ENCODE measurements at regions not wholly inside any gene's neighbourhood (a gene's known extent, or its start where the extent isn't known, plus 50 kb on each side); places are given as distances from the start of the nearest gene placed in this dataset.

GRCh38 chr6:163954088-163954775 lies 539.7 kb downstream of the QKI start:
- no peak for TF ChIP-seq EP300 (IDR thresholded peaks at IDR 0.05)
- no peak for TF ChIP-seq POLR2AphosphoS5 (IDR thresholded peaks at IDR 0.05)
- no peak for TF ChIP-seq CTCF (IDR thresholded peaks at IDR 0.05)
- no peak for TF ChIP-seq POLR2A (IDR thresholded peaks at IDR 0.05)
- no peak for ATAC-seq
- Histone ChIP-seq H3K27me3 (no peaks in the 10 kb centered on the region), H3K9me3 (no peaks in the 10 kb centered on the region), H3K27ac (no peak overlapping the region), H3K4me3 (no peak overlapping the region), H3K36me3 (no peaks in the 10 kb centered on the region), H3K4me1 (peaks cover 0 to 9% (median 0%) of the 10 kb centered on the region in 3 donors)
- 76 to 81% methylated on average over 5 of the region's 5 CpGs for WGBS, 2 donors (ENCODE audit: low coverage in 1 of 2)

- TF ChIP-seq POLR2AphosphoS5 (IDR thresholded peaks at IDR 0.05) (no peak), CTCF (IDR thresholded peaks at IDR 0.05) (no peak), POLR2A (IDR thresholded peaks at IDR 0.05) (no peak), EP300 (IDR thresholded peaks at IDR 0.05) (no peak)
- no peak for ATAC-seq
- WGBS, 2 donors (ENCODE audit: low coverage in 1 of 2): 67 to 93% methylated on average over 1 to 6 of the region's 6 CpGs
Observed at GRCh38 chr6:163952005-163952404, 537.5 kb downstream of the QKI start.

GRCh38 chr6:163951326-163951725 lies 536.8 kb downstream of the QKI start:
- TF ChIP-seq CTCF (IDR thresholded peaks at IDR 0.05): no peak
- no peak for TF ChIP-seq POLR2A (IDR thresholded peaks at IDR 0.05)
- TF ChIP-seq EP300 (IDR thresholded peaks at IDR 0.05): no peak
- no peak for TF ChIP-seq POLR2AphosphoS5 (IDR thresholded peaks at IDR 0.05)
- ATAC-seq: no peak

More at GRCh38 chr6:163952005-163952404, 537.5 kb downstream of the QKI start:
- no peaks in the 10 kb centered on the region for H3K36me3 ChIP-seq
- H3K9me3 ChIP-seq: no peaks in the 10 kb centered on the region
- no peak overlapping the region for H3K27ac ChIP-seq
- H3K27me3 ChIP-seq: no peaks in the 10 kb centered on the region
- peaks cover 0 to 14% (median 4%) of the 10 kb centered on the region in 3 donors for H3K4me1 ChIP-seq
- no peak overlapping the region for H3K4me3 ChIP-seq

GRCh38 chr6:163950159-163950558 lies 535.6 kb downstream of the QKI start:
- no peak overlapping the region for H3K4me3 ChIP-seq
- no peaks in the 10 kb centered on the region for H3K27me3 ChIP-seq
- H3K27ac ChIP-seq: no peak overlapping the region
- no peak for TF ChIP-seq EP300 (IDR thresholded peaks at IDR 0.05)
- no peak for TF ChIP-seq POLR2AphosphoS5 (IDR thresholded peaks at IDR 0.05)
- TF ChIP-seq POLR2A (IDR thresholded peaks at IDR 0.05): no peak
- H3K4me1 ChIP-seq: peaks cover 0 to 10% (median 6%) of the 10 kb centered on the region in 3 donors
- H3K9me3 ChIP-seq: no peaks in the 10 kb centered on the region
- 75 to 83% methylated on average over 3 of the region's 3 CpGs for WGBS, 2 donors (ENCODE audit: low coverage in 1 of 2)
- H3K36me3 ChIP-seq: no peaks in the 10 kb centered on the region
- no peak for ATAC-seq

More at GRCh38 chr6:163951326-163951725, 536.8 kb downstream of the QKI start:
- Histone ChIP-seq H3K4me3 (no peak overlapping the region), H3K36me3 (no peaks in the 10 kb centered on the region), H3K4me1 (peaks cover 0 to 11% (median 6%) of the 10 kb centered on the region in 3 donors), H3K27ac (no peak overlapping the region), H3K27me3 (no peaks in the 10 kb centered on the region), H3K9me3 (no peaks in the 10 kb centered on the region)
- WGBS, 2 donors (ENCODE audit: low coverage in 1 of 2): 98 to 100% methylated on average over 4 to 5 of the region's 5 CpGs

- H3K27ac ChIP-seq: no peak overlapping the region
- TF ChIP-seq POLR2A (IDR thresholded peaks at IDR 0.05) (no peak), POLR2AphosphoS5 (IDR thresholded peaks at IDR 0.05) (no peak), CTCF (IDR thresholded peaks at IDR 0.05) (no peak), EP300 (IDR thresholded peaks at IDR 0.05) (no peak)
Observed at GRCh38 chr6:163949431-163949830, 534.9 kb downstream of the QKI start.

More at GRCh38 chr6:163949431-163949830, 534.9 kb downstream of the QKI start:
- no peaks in the 10 kb centered on the region for H3K27me3 ChIP-seq
- WGBS, 2 donors (ENCODE audit: low coverage in 1 of 2): 80 to 93% methylated on average over 3 to 4 of the region's 4 CpGs
- H3K36me3 ChIP-seq: no peaks in the 10 kb centered on the region
- no peak overlapping the region for H3K4me3 ChIP-seq
- no peaks in the 10 kb centered on the region for H3K9me3 ChIP-seq
- no peak for ATAC-seq
- H3K4me1 ChIP-seq: peaks cover 0 to 10% (median 6%) of the 10 kb centered on the region in 3 donors
